ENCODE measurements at regions not wholly inside any gene's neighbourhood (a gene's known extent, or its start where the extent isn't known, plus 50 kb on each side); places are given as distances from the start of the nearest gene placed in this dataset.

- TF ChIP-seq CTCF (IDR thresholded peaks at IDR 0.05) (no peak), POLR2A (IDR thresholded peaks at IDR 0.05) (no peak)
Observed at GRCh38 chr15:70309716-70310115, 212.0 kb upstream of the TLE3 start.

Data from heart left ventricle (tissue), 13 donors.